ENCODE measurements at regions not wholly inside any gene's neighbourhood (a gene's known extent, or its start where the extent isn't known, plus 50 kb on each side); places are given as distances from the start of the nearest gene placed in this dataset.

DNA sequence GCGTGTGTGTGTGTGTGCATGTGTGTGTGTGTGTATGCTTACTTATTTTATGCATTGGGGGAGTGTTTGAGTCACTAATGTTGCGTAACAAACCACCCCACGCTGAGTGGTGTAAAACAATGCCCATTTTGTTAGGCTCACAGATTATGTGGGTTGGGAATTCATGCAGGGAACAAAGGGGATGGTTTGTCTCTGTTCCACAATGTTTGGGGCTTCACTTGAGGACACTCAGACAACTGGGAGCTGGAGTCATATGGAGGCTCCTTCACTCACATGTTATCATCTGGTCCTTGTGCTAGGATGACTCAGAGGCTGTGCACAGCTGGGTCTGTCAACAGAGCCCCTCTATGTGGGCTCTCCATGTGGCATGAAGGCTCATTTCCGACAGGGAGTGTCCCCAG lies 51.3 kb upstream of the LARGE1 start:
- peak; percentile 22 for DNase-seq (ENCODE audit: low spot score)
- H3K36me3 ChIP-seq (replicated peaks in 1 of 2; ENCODE audit: control insufficient read depth in 1 of 2, insufficient read depth in 2 of 2, low read length in 2 of 2): no peaks in the 10 kb centered on the region
- H3K4me1 ChIP-seq (ENCODE audit: insufficient read depth, low read length): peaks cover 6% of the 10 kb centered on the region; the same call in 1 of the 2 replicates
- BruUV-seq (replicated peaks): no TSS peak
- no peak for FAIRE-seq
- intact Hi-C loops (cut with micrococcal nuclease; ENCODE audit: unreplicated experiment) (no loop called here), in situ Hi-C loops (cut with HindIII; ENCODE audit: extremely low pct_ligation_motif_present, low pct_unique_long_range_greater_than_20kb) (no loop called here)
- no peak overlapping the region for H3K27ac ChIP-seq (ENCODE audit: extremely low read length, insufficient read depth, low read length)
- TF ChIP-seq YEATS4 (CRISPR knock-in tag; IDR thresholded peaks at IDR 0.05; ENCODE audit: borderline replicate concordance) (no peak), SOX13 (IDR thresholded peaks at IDR 0.05) (no peak), SOX13 (CRISPR knock-in tag; conservative IDR thresholded peaks at IDR 0.05 in 1 of 2, IDR thresholded peaks at IDR 0.05 in 1 of 2) (peak in 1 of 2 experiments; percentile 33; a peak in 1 of 4 replicates), CEBPB (IDR thresholded peaks at IDR 0.05; ENCODE audit: borderline replicate concordance, low read depth, low read length) (peak; percentile 79; the same call in 1 of the 2 replicates), FOSL2 (CRISPR knock-in tag; IDR thresholded peaks at IDR 0.05) (peak; percentile 69)
- TF ChIP-seq, protein P1, sequence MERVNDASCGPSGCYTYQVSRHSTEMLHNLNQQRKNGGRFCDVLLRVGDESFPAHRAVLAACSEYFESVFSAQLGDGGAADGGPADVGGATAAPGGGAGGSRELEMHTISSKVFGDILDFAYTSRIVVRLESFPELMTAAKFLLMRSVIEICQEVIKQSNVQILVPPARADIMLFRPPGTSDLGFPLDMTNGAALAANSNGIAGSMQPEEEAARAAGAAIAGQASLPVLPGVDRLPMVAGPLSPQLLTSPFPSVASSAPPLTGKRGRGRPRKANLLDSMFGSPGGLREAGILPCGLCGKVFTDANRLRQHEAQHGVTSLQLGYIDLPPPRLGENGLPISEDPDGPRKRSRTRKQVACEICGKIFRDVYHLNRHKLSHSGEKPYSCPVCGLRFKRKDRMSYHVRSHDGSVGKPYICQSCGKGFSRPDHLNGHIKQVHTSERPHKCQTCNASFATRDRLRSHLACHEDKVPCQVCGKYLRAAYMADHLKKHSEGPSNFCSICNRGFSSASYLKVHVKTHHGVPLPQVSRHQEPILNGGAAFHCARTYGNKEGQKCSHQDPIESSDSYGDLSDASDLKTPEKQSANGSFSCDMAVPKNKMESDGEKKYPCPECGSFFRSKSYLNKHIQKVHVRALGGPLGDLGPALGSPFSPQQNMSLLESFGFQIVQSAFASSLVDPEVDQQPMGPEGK (CRISPR knock-in tag; IDR thresholded peaks at IDR 0.05): peak; percentile 25; the same call in 1 of the 2 replicates
- TF ChIP-seq, protein P2, sequence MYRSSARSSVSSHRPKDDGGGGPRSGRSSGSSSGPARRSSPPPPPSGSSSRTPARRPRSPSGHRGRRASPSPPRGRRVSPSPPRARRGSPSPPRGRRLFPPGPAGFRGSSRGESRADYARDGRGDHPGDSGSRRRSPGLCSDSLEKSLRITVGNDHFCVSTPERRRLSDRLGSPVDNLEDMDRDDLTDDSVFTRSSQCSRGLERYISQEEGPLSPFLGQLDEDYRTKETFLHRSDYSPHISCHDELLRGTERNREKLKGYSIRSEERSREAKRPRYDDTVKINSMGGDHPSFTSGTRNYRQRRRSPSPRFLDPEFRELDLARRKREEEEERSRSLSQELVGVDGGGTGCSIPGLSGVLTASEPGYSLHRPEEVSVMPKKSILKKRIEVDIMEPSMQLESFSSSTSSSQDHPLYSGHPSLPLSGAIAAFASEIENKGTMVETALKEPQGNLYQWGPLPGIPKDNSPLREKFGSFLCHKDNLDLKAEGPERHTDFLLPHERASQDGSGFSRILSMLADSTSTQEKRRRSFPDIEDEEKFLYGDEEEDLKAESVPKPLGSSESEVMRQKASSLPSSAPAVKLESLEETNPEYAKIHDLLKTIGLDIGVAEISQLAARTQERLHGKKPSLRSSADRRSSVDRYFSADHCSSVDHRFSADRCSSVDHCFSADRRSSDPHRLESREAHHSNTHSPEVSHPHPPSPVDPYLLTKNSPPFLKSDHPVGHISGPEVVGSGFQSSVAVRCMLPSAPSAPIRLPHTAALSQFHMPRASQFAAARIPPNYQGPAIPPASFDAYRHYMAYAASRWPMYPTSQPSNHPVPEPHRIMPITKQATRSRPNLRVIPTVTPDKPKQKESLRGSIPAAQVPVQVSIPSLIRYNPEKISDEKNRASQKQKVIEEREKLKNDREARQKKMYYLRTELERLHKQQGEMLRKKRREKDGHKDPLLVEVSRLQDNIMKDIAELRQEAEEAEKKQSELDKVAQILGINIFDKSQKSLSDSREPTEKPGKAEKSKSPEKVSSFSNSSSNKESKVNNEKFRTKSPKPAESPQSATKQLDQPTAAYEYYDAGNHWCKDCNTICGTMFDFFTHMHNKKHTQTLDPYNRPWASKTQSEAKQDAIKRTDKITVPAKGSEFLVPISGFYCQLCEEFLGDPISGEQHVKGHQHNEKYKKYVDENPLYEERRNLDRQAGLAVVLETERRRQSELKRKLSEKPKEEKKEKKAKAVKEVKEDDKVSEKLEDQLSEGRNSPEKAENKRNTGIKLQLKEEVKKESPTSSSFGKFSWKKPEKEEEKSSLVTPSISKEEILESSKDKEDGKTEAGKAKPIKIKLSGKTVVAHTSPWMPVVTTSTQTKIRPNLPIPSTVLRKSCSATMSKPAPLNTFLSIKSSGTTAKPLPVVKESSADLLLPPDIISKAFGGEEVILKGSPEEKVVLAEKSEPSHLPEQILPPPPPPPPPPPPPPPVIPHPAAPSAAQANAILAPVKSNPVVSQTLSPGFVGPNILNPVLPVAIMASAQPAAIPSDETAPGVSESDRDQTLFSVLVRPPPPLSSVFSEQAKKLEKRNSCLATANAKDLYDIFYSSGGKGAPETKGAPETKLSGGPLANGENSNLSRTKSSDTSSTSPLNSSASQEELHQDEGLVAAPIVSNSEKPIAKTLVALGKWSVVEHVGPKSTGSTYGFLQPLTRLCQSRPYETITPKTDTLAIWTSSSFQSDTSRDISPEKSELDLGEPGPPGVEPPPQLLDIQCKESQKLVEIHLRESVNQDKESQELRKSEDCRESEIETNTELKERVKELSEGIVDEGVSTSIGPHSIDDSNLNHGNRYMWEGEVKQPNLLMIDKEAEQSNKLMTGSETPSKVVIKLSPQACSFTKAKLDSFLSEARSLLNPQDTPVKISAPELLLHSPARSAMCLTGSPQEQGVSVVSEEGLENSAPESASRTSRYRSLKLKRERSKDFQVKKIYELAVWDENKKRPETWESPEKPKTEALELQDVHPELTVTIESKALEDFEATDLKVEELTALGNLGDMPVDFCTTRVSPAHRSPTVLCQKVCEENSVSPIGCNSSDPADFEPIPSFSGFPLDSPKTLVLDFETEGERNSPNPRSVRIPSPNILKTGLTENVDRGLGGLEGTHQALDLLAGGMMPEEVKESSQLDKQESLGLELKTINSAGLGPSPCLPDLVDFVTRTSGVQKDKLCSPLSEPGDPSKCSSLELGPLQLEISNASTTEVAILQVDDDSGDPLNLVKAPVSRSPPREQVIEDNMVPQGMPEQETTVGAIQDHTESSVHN (CRISPR knock-in tag; IDR thresholded peaks at IDR 0.05): no peak
- H3K79me2 ChIP-seq (ENCODE audit: insufficient read depth, low read length): no peaks in the 10 kb centered on the region
- no peak overlapping the region for H3K4me2 ChIP-seq (ENCODE audit: low read depth, low read length)
- no peak overlapping the region for H2AFZ ChIP-seq (ENCODE audit: low read length)
- H3K4me3 ChIP-seq (replicated peaks in 1 of 3; ENCODE audit: insufficient read depth in 1 of 3, low read depth in 2 of 3, low read length in 3 of 3): no peak overlapping the region
- H3K9ac ChIP-seq (ENCODE audit: insufficient read depth, low read depth, low read length): no peak overlapping the region
- ATAC-seq: no peak
- no peaks in the 10 kb centered on the region for H4K20me1 ChIP-seq (ENCODE audit: insufficient read depth, low read length)
- no peaks in the 10 kb centered on the region for H3K9me3 ChIP-seq (ENCODE audit: low read length)
- ChIA-PET POLR2A (no interaction called here), CTCF (ENCODE audit: low intra/inter-chr PET ratio, low total read pairs) (no interaction called here)
- no peaks in the 10 kb centered on the region; a peak in 1 of 5 replicates for H3K27me3 ChIP-seq (ENCODE audit: control insufficient read depth in 1 of 2, insufficient read depth in 2 of 2, low read length in 2 of 2)
- 7% methylated on average over 3 of the region's 4 CpGs for WGBS (ENCODE audit: low lambda C conversion rate)

All from HepG2 (cell line).